ENCODE measurements at regions not wholly inside any gene's neighbourhood (a gene's known extent, or its start where the extent isn't known, plus 50 kb on each side); places are given as distances from the start of the nearest gene placed in this dataset.
A peak's percentile ranks its signal among the peaks of the same experiment; 100 is the strongest.

- Mint-ChIP-seq H3K9me3 (no peaks in the 10 kb centered on the region), H3K36me3 (ENCODE audit: low read depth) (no peaks in the 10 kb centered on the region), H3K4me1 (ENCODE audit: low read depth) (peaks cover 8% of the 10 kb centered on the region), H3K27me3 (ENCODE audit: insufficient read depth) (peaks cover 35% of the 10 kb centered on the region), H3K4me3 (no peak overlapping the region), H3K27ac (no peak overlapping the region)
- no peak for TF ChIP-seq CTCF (IDR thresholded peaks at IDR 0.05)
- no peak for DNase-seq
Observed at GRCh38 chr6:168890306-168890980, 363.2 kb downstream of the THBS2 start.

- H3K36me3 Mint-ChIP-seq (ENCODE audit: low read depth): no peaks in the 10 kb centered on the region
- 0 out of 2 replicates have a peak, but pooled peaks have one; percentile 7 for TF ChIP-seq CTCF (IDR thresholded peaks at IDR 0.05)
- H3K4me1 Mint-ChIP-seq (ENCODE audit: low read depth): no peaks in the 10 kb centered on the region
- H3K27me3 Mint-ChIP-seq (ENCODE audit: insufficient read depth): peaks cover 38% of the 10 kb centered on the region
- DNase-seq: no peak
- H3K9me3 Mint-ChIP-seq: no peaks in the 10 kb centered on the region
- H3K4me3 Mint-ChIP-seq: no peak overlapping the region
- H3K27ac Mint-ChIP-seq: no peak overlapping the region
Observed at GRCh38 chr6:168888786-168889345, 364.8 kb downstream of the THBS2 start.

GRCh38 chr6:168888102-168888501 lies 365.5 kb downstream of the THBS2 start:
- Mint-ChIP-seq H3K27me3 (ENCODE audit: insufficient read depth) (peaks cover 32% of the 10 kb centered on the region), H3K4me1 (ENCODE audit: low read depth) (no peaks in the 10 kb centered on the region), H3K4me3 (no peak overlapping the region), H3K27ac (no peak overlapping the region), H3K36me3 (ENCODE audit: low read depth) (no peaks in the 10 kb centered on the region), H3K9me3 (no peaks in the 10 kb centered on the region)
- TF ChIP-seq CTCF (IDR thresholded peaks at IDR 0.05): no peak
- no peak for DNase-seq

- no peaks in the 10 kb centered on the region for H3K9me3 Mint-ChIP-seq
- DNase-seq: no peak
- H3K27me3 Mint-ChIP-seq (ENCODE audit: insufficient read depth): peaks cover 37% of the 10 kb centered on the region
- H3K36me3 Mint-ChIP-seq (ENCODE audit: low read depth): no peaks in the 10 kb centered on the region
- H3K27ac Mint-ChIP-seq: no peak overlapping the region
- H3K4me3 Mint-ChIP-seq: no peak overlapping the region
- no peaks in the 10 kb centered on the region for H3K4me1 Mint-ChIP-seq (ENCODE audit: low read depth)
- TF ChIP-seq CTCF (IDR thresholded peaks at IDR 0.05): no peak
Observed at GRCh38 chr6:168887621-168888020, 366.0 kb downstream of the THBS2 start.

- Mint-ChIP-seq H3K9me3 (no peaks in the 10 kb centered on the region), H3K27ac (no peak overlapping the region), H3K27me3 (ENCODE audit: insufficient read depth) (peaks cover 33% of the 10 kb centered on the region), H3K4me1 (ENCODE audit: low read depth) (no peaks in the 10 kb centered on the region), H3K4me3 (no peak overlapping the region), H3K36me3 (ENCODE audit: low read depth) (no peaks in the 10 kb centered on the region)
- no peak for TF ChIP-seq CTCF (IDR thresholded peaks at IDR 0.05)
- no peak for DNase-seq
Observed at GRCh38 chr6:168886964-168887363, 366.7 kb downstream of the THBS2 start.

Data from HFFc6 (cell line).